ENCODE measurements at regions not wholly inside any gene's neighbourhood (a gene's known extent, or its start where the extent isn't known, plus 50 kb on each side); places are given as distances from the start of the nearest gene placed in this dataset.

- DNase-seq (ENCODE audit: low spot score): no peak
- TF ChIP-seq CTCF (IDR thresholded peaks at IDR 0.05; ENCODE audit: extremely low read depth, missing control alignments): no peak
Measured at GRCh38 chr10:61330669-61331068, 122.5 kb downstream of the TMEM26 start.

- no peak for TF ChIP-seq CTCF (IDR thresholded peaks at IDR 0.05; ENCODE audit: extremely low read depth, missing control alignments)
- no peak for DNase-seq (ENCODE audit: low spot score)
Measured at GRCh38 chr10:61329854-61330253, 123.3 kb downstream of the TMEM26 start.

- no peak for TF ChIP-seq CTCF (IDR thresholded peaks at IDR 0.05; ENCODE audit: extremely low read depth, missing control alignments)
- DNase-seq (ENCODE audit: low spot score): no peak
Measured at GRCh38 chr10:61325223-61325960, 127.8 kb downstream of the TMEM26 start.

- DNase-seq (ENCODE audit: low spot score): no peak
- no peak for TF ChIP-seq CTCF (IDR thresholded peaks at IDR 0.05; ENCODE audit: extremely low read depth, missing control alignments)
Measured at GRCh38 chr10:61323726-61324125, 129.5 kb downstream of the TMEM26 start.

GRCh38 chr10:61321041-61321857 lies 131.9 kb downstream of the TMEM26 start:
- no peak for TF ChIP-seq CTCF (IDR thresholded peaks at IDR 0.05; ENCODE audit: extremely low read depth, missing control alignments)
- DNase-seq (ENCODE audit: low spot score): no peak

GRCh38 chr10:61320257-61320587 lies 133.0 kb downstream of the TMEM26 start:
- no peak for DNase-seq (ENCODE audit: low spot score)
- TF ChIP-seq CTCF (IDR thresholded peaks at IDR 0.05; ENCODE audit: extremely low read depth, missing control alignments): no peak
